OCI-LY7 (cell line): ENCODE measurements at regions not wholly inside any gene's neighbourhood (a gene's known extent, or its start where the extent isn't known, plus 50 kb on each side); places are given as distances from the start of the nearest gene placed in this dataset.

Experiments used
- EZH2phosphoT487 ChIP-seq: fragments of 200-600 bp; sonication (generic); IDR thresholded peaks from 2 replicates; pipeline ENCODE4 v1.6.1; 2018; ENCODE audit warnings: low read depth, borderline replicate concordance, mild to moderate bottlenecking, mixed run types, antibody characterized with exemption, low read length, moderate library complexity, mixed read lengths
- TF ChIP-seq, protein P1 (sequence below): fragments of 200-600 bp; sonication (generic); conservative IDR thresholded peaks from 2 replicates; pipeline ENCODE4 v1.5.1; 2014; ENCODE audit warnings: mild to moderate bottlenecking, antibody characterized with exemption, low read length, moderate library complexity, mixed read lengths

DNA sequence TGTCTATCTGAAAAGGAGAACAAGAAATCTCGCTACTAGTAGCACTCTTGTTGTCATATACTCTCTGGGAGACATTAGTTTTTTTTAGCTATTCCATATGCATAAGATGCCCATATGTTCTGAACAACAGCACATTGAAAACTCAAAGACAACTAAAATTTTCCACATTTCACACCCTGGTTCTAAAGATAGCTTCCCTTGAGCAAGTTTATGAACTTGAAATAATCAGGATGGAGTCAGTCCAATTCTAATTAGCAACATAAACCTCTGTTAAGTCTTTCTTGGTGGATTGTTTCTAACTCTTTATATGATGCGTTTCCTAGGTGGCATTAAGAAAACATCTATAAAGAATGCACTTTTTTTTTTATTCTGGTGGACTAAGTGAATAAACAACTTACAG is 1095.3 kb downstream of the GRM8 start:
- no peak for TF ChIP-seq EZH2phosphoT487
- TF ChIP-seq, protein P1, sequence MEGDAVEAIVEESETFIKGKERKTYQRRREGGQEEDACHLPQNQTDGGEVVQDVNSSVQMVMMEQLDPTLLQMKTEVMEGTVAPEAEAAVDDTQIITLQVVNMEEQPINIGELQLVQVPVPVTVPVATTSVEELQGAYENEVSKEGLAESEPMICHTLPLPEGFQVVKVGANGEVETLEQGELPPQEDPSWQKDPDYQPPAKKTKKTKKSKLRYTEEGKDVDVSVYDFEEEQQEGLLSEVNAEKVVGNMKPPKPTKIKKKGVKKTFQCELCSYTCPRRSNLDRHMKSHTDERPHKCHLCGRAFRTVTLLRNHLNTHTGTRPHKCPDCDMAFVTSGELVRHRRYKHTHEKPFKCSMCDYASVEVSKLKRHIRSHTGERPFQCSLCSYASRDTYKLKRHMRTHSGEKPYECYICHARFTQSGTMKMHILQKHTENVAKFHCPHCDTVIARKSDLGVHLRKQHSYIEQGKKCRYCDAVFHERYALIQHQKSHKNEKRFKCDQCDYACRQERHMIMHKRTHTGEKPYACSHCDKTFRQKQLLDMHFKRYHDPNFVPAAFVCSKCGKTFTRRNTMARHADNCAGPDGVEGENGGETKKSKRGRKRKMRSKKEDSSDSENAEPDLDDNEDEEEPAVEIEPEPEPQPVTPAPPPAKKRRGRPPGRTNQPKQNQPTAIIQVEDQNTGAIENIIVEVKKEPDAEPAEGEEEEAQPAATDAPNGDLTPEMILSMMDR = no peak
